ENCODE measurements at regions not wholly inside any gene's neighbourhood (a gene's known extent, or its start where the extent isn't known, plus 50 kb on each side); places are given as distances from the start of the nearest gene placed in this dataset.

GRCh38 chr2:30355306-30355705 lies 91.7 kb upstream of the LCLAT1 start:
- TF ChIP-seq CTCF (IDR thresholded peaks at IDR 0.05; ENCODE audit: poor library complexity, severe bottlenecking) (no peak), TAF1 (IDR thresholded peaks at IDR 0.05; ENCODE audit: low read depth) (no peak), RAD21 (conservative IDR thresholded peaks at IDR 0.05) (no peak), EZH2 (IDR thresholded peaks at IDR 0.05; ENCODE audit: borderline replicate concordance, insufficient read depth, low read length, poor library complexity, severe bottlenecking) (no peak)
